ENCODE measurements at regions not wholly inside any gene's neighbourhood (a gene's known extent, or its start where the extent isn't known, plus 50 kb on each side); places are given as distances from the start of the nearest gene placed in this dataset.
"Not testable (repeated sequence)": the region's sequence is repeated elsewhere in the genome, so short reads cannot be mapped to it uniquely, and the experiment has no call there.

GRCh38 chr11:90661233-90661632 lies 438.4 kb upstream of the CHORDC1 start:
- no peak for DNase-seq
- intact Hi-C loops (cut with DNase I) = no loop called here

DNA sequence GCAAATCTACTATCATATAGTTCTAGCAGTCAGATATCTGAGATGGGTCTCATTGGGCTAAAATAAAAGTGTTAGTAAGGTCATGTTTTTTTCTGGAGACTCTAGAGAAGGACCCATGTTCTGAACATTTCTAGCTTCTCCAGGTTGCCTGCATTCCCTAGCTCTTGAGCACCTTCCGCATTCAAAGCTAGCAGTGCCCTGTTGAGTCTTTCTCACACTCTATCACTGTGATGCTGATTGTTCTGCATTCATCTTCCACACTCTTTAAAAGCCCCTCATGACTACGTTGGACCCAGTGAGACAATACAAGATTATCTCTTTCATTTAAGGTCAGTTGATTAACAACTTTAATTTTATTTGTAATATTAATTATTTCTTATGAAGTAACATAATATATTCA lies 433.3 kb upstream of the CHORDC1 start:
- no peak for DNase-seq
- intact Hi-C loops (cut with DNase I) = no loop called here

DNA sequence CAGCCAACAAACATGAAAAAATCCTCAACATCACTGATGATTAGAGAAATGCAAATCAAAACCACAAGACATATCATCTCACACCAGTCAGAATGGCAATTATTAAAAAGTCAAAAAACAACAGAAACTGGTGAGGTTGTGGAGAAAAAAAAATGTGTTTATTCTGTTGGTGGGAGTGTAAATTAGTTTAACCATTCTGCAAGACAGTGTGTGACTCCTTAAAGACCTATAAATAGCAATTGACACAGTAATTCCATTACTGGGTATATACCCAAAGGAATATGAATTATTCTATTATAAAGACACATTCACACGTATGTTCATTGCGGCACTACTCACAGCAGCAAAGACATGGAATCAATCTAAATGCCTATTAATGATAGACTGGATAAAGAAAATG lies 427.3 kb upstream of the CHORDC1 start:
- intact Hi-C loops (cut with DNase I) = no loop called here
- no peak for DNase-seq

GRCh38 chr11:90646706-90647105 lies 423.9 kb upstream of the CHORDC1 start:
- intact Hi-C loops (cut with DNase I) = no loop called here
- no peak for DNase-seq

- intact Hi-C loops (cut with DNase I) = no loop called here
Measured at GRCh38 chr11:90646266-90646665, 423.4 kb upstream of the CHORDC1 start.

GRCh38 chr11:90639461-90639993 lies 416.7 kb upstream of the CHORDC1 start:
- intact Hi-C loops (cut with DNase I) = no loop called here
- peak in 1 of 42 donors; percentile 10 for DNase-seq

More at GRCh38 chr11:90646266-90646665, 423.4 kb upstream of the CHORDC1 start:
- no peak for DNase-seq

GRCh38 chr11:90635886-90636285 lies 413.0 kb upstream of the CHORDC1 start:
- intact Hi-C loops (cut with DNase I) = no loop called here
- no peak for DNase-seq

- no peak for DNase-seq
Measured at GRCh38 chr11:90635151-90635550, 412.3 kb upstream of the CHORDC1 start.

DNA sequence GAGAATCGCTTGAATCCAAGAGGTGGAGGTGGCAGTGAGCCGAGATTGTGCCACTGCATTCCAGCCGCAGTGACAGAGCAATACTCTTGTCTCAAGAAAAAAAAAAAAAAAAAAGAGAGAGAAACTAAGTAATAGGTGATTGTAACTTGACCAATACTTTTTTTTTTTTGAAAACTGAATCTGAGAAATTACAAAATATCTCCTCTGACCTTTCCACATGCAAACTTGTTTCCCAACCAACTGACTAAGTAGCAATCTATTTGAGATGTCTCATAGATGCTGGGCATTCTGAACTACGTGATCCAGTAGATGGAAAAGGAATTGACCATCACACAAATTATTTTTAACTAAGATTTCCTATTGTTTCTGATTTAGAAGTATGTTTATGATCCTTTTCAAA lies 407.3 kb upstream of the CHORDC1 start:
- intact Hi-C loops (cut with DNase I) = no loop called here

More at GRCh38 chr11:90635151-90635550, 412.3 kb upstream of the CHORDC1 start:
- intact Hi-C loops (cut with DNase I) = no loop called here

DNA sequence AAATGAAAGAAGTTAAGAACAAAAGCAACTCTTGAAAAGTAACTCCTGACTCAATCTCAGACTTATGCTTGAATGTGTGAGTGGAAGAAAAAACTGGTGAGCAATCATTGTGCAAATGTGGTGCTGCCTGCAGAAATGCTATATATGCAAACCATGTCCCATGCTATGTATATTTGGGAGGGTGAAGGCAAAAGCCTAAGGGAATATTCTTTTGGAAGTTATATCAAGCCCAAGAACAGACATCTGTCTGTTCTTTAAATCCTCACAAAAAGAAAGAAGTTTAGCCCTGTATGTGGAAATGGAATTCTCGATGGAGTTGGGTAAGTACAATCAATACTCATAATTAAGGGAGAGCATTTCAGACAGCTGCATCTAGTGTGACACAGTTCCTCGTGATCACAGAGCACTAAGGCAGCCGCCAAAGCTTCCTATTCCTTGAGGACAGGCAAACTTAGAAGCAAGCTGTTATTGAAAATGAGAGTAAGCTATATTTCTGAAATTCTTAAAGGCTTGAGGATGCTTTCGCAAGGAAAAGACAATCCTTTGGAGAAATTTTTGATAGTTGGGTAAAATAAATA lies 406.5 kb upstream of the CHORDC1 start:
- intact Hi-C loops (cut with DNase I) = no loop called here
- DNase-seq = no peak

More for the DNA sequence above, 407.3 kb upstream of the CHORDC1 start:
- no peak for DNase-seq

DNA sequence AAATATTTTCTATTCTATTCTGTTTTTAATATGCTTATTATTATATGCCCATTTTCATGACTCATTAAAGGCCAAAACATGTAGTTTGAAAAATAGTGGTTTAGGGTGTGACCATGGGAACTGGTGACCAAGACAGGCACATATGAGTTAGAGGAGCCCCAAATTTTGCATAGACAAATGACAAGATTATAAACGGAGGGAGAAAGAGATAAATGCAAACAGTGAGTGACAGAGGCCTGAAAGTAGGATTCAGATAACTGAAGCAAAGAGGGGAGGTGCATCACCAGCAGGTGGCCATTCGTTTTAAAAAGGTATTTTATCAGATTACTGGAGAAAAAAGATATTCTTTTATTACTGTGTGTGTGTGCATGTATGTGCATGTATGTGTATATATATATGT lies 391.5 kb upstream of the CHORDC1 start:
- intact Hi-C loops (cut with DNase I) = no loop called here
- no peak for DNase-seq

GRCh38 chr11:90613037-90613436 lies 390.2 kb upstream of the CHORDC1 start:
- DNase-seq; intact Hi-C loops (cut with DNase I): not testable (repeated sequence)

GRCh38 chr11:90606721-90607120 lies 383.9 kb upstream of the CHORDC1 start:
- DNase-seq = no peak
- intact Hi-C loops (cut with DNase I) = no loop called here

DNA sequence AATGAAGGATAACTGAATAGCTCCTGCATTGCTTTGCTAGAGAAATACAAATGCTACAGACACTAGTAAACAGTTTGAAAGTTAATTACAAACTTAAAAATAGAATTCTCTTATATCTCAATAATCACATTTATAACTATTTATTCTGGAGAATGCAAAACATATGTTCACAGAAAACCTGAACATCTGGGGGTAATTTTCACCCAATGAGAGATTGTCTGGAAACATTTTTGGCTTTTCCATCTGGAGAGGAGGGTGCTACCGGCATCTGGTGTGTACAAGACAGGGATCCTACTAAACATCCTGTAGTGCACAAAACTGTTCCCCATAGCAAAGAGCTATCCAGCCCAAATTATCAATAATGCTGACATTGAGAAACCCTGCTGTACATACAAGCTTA lies 378.4 kb upstream of the CHORDC1 start:
- intact Hi-C loops (cut with DNase I) = no loop called here
- no peak for DNase-seq

GRCh38 chr11:90594658-90595057 lies 371.8 kb upstream of the CHORDC1 start:
- DNase-seq = no peak
- intact Hi-C loops (cut with DNase I) = no loop called here

DNA sequence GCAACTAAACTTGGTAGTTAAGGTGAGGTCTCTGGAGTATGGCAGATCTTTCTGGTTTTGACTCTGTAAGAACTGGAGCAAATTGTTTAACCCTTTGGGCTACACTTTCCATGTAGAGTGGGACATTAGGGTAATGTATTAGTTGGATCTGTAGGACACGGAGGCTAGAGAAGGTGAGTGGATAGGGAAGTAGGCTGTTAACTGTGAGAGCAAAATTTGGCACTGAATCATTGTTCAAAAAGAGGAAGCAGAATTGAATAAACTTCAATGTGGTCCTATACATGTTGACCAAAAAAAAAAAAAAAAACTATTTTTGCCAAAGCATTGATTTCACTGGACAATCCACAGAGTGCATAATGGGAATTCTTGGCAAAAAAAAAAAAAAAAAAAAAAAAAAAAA lies 370.2 kb upstream of the CHORDC1 start:
- intact Hi-C loops (cut with DNase I) = no loop called here
- no peak for DNase-seq

GRCh38 chr11:90590286-90590685 lies 367.4 kb upstream of the CHORDC1 start:
- DNase-seq = no peak
- intact Hi-C loops (cut with DNase I) = no loop called here

GRCh38 chr11:90589735-90590134 lies 366.9 kb upstream of the CHORDC1 start:
- intact Hi-C loops (cut with DNase I) = no loop called here
- DNase-seq = no peak

DNA sequence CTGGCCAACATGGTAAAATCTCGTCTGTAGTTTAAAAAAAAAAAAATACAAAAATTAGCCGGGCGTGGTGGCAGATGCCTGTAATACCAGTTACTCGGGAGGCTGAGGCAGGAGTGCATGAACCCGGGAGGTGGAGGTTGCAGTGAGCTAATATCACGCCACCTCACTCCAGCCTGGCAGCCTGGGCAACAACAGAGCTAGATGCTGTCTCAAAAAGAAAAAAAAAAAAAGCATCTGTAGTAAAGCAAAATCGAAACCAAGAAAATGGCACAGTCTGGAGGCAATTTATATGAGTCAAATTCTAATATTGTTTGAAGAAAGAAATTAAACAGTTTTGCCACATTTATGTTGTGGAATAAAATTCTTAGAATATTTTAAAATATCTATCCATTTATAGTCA lies 365.0 kb upstream of the CHORDC1 start:
- no peak for DNase-seq
- intact Hi-C loops (cut with DNase I) = no loop called here

DNA sequence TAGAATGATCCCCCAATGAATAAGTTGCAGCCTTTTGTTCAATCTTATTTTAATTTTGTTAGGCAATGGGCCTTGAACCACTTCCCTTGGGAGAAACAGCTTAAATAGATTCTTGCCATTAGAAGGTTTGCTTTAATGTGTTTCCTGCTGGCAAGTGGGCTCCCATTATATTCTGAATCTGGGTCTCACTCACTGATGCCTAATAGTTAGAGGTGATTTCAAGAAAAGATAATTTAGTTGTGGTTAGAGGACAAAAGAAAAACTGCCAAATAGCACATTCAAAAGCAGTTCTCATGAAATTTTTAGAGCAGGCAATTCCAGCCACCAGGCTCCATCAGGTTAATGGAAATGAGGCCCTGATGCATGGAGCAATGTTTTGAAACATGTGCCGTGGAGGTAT lies 362.6 kb upstream of the CHORDC1 start:
- intact Hi-C loops (cut with DNase I) = no loop called here
- no peak for DNase-seq

GRCh38 chr11:90582999-90583398 lies 360.1 kb upstream of the CHORDC1 start:
- intact Hi-C loops (cut with DNase I); DNase-seq: not testable (repeated sequence)

DNA sequence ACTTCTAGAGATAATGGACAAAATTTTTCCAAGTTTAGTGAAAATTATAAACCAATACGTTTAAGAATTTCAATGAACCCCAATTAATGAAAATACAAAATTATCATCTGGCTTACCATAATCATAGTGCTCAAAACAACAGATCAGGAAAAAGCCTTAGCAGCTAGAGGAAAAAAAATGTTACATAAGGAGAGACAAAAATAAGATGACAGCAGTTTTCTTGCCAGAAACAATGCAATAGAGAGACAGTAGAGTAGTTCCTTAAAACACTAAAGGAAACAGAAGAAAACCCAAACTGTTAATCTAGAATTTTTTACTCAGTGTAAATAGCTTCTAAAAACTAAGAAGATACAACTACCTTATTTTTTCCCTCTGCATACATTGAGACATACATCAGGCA lies 341.7 kb upstream of the CHORDC1 start:
- DNase-seq = no peak
- intact Hi-C loops (cut with DNase I) = no loop called here

Data from head of caudate nucleus (tissue), 42 donors.